H1 (cell line): ENCODE measurements at regions not wholly inside any gene's neighbourhood (a gene's known extent, or its start where the extent isn't known, plus 50 kb on each side); places are given as distances from the start of the nearest gene placed in this dataset.

Source experiments
- CTCF ChIA-PET: fragments of 300-600 bp; sonication (Branson Sonifier 250); formaldehyde crosslinking; loops from one replicate; lab custom pipeline; 2021; ENCODE audit not compliant: partially characterized antibody; lab: Charles Lee
- POLR2A ChIA-PET: fragments of 300-600 bp; sonication (Branson Sonifier 250); formaldehyde crosslinking; loops from one replicate; lab custom pipeline; 2021; ENCODE audit warnings: inconsistent platforms; ENCODE audit not compliant: partially characterized antibody; lab: Charles Lee
- DNase-seq, 2 experiments: peaks; one replicate each; pipeline versions ENCODE4 v3.0.0 to v3.0.0-alpha.2; 2010 to 2022; ENCODE audit warnings: low spot score in 2 of 2, low read depth in 1 of 2, mixed read lengths in 1 of 2
- FAIRE-seq: peaks from 2 replicates; lab custom pipeline; 2011; peaks lifted over from hg19 to GRCh38; lab: Jason Lieb, UNC
- H2AFZ ChIP-seq: 2 replicates; pipeline ENCODE4 v1.8.1; 2012; ENCODE audit warnings: low read length, inconsistent platforms
- H2AK5ac ChIP-seq: 2 replicates; pipeline ENCODE4 v1.6.1; 2013; ENCODE audit warnings: low read depth, low read length
- H2BK120ac ChIP-seq: replicated peaks from 2 replicates; pipeline ENCODE3; 2013; ENCODE audit warnings: low read depth, low read length, inconsistent platforms
- H2BK12ac ChIP-seq: 2 replicates; pipeline ENCODE4 v1.6.1; 2013; ENCODE audit warnings: low read depth, low read length
- H2BK15ac ChIP-seq: 2 replicates; pipeline ENCODE4 v1.6.1; 2013; ENCODE audit warnings: low read length
- H2BK20ac ChIP-seq: 2 replicates; pipeline ENCODE4 v1.6.1; 2013; ENCODE audit warnings: low read length
- H2BK5ac ChIP-seq: 2 replicates; pipeline ENCODE4 v1.6.1; 2013; ENCODE audit warnings: low read depth, low read length
- H3K14ac ChIP-seq: 2 replicates; pipeline ENCODE4 v1.6.1; 2013; ENCODE audit warnings: inconsistent platforms; ENCODE audit not compliant: insufficient read length
- H3K18ac ChIP-seq: 2 replicates; pipeline ENCODE4 v1.6.1; 2013; ENCODE audit warnings: low read length; ENCODE audit errors: extremely low read depth
- H3K23ac ChIP-seq: 2 replicates; pipeline ENCODE4 v1.6.1; 2013; ENCODE audit warnings: inconsistent platforms; ENCODE audit not compliant: insufficient read length
- H3K23me2 ChIP-seq: 2 replicates; pipeline ENCODE4 v1.6.1; 2013; ENCODE audit warnings: low read depth, low read length
- H3K27ac ChIP-seq: 2 replicates; pipeline ENCODE4 v1.6.1; 2011; ENCODE audit warnings: low read depth, low read length, inconsistent platforms
- H3K27me3 ChIP-seq, 4 experiments: replicated peaks in 1 of 4; 1 replicate in 1 of 4; 2 replicates in 3 of 4; pipeline versions ENCODE4 v1.6.1 to v1.8.1; 2011 to 2013; ENCODE audit warnings: low read length in 3 of 4, mild to moderate bottlenecking in 3 of 4, inconsistent platforms in 2 of 4, mixed read lengths in 2 of 4, moderate library complexity in 1 of 4; ENCODE audit not compliant: control insufficient read depth in 3 of 4, insufficient read depth in 3 of 4; ENCODE audit errors: extremely low read depth in 1 of 4
- H3K36me3 ChIP-seq, 4 experiments: 2 replicates each; pipeline versions ENCODE4 v1.6.1 to v1.8.1; 2011 to 2013; ENCODE audit warnings: mild to moderate bottlenecking in 4 of 4, low read length in 3 of 4, moderate library complexity in 2 of 4, control low read depth in 1 of 4, inconsistent platforms in 1 of 4; ENCODE audit not compliant: insufficient read depth in 4 of 4, control insufficient read depth in 2 of 4
- H3K4ac ChIP-seq: replicated peaks from 2 replicates; pipeline ENCODE3; 2013; ENCODE audit warnings: low read length, low read depth, mixed read lengths, inconsistent platforms; ENCODE audit not compliant: insufficient read length
- H3K4me1 ChIP-seq, 4 experiments: replicated peaks in 1 of 4; 1 replicate in 1 of 4; 2 replicates in 3 of 4; pipeline versions ENCODE4 v1.6.1 to v1.8.1; 2011 to 2013; ENCODE audit warnings: low read length in 3 of 4, inconsistent platforms in 2 of 4, mixed read lengths in 1 of 4; ENCODE audit not compliant: insufficient read depth in 4 of 4, control insufficient read depth in 3 of 4
- H3K4me2 ChIP-seq, 2 experiments: 2 replicates each; pipeline versions ENCODE4 v1.6.1 to v1.8.1; 2011 to 2013; ENCODE audit warnings: low read depth in 2 of 2, low read length in 2 of 2, control low read depth in 1 of 2, inconsistent platforms in 1 of 2, mild to moderate bottlenecking in 1 of 2; ENCODE audit not compliant: insufficient read depth in 1 of 2
- H3K4me3 ChIP-seq, 4 experiments: fragments of 200-600, 300-600 bp in 1 of 4; sonication (generic), shearing (Covaris generic), sonication (Bioruptor Twin) in 1 of 4; 2 replicates each; pipeline versions ENCODE4 v1.5.1 to v1.8.1; 2011 to 2016; ENCODE audit warnings: low read length in 4 of 4, low read depth in 3 of 4, control low read depth in 2 of 4, inconsistent platforms in 2 of 4, mild to moderate bottlenecking in 2 of 4, mixed read lengths in 1 of 4, moderate library complexity in 1 of 4; ENCODE audit not compliant: insufficient read depth in 2 of 4; ENCODE audit errors: extremely low read depth in 1 of 4
- H3K56ac ChIP-seq: replicated peaks from 2 replicates; pipeline ENCODE3; 2013; ENCODE audit warnings: low read depth, mild to moderate bottlenecking, mixed read lengths, low read length, inconsistent platforms; ENCODE audit not compliant: insufficient read length
- H3K79me1 ChIP-seq: 2 replicates; pipeline ENCODE4 v1.6.1; 2013; ENCODE audit warnings: low read depth, low read length, control low read depth
- H3K79me2 ChIP-seq, 2 experiments: 2 replicates each; pipeline versions ENCODE4 v1.6.1 to v1.8.1; 2012 to 2013; ENCODE audit warnings: low read length in 2 of 2, mild to moderate bottlenecking in 2 of 2, inconsistent platforms in 1 of 2; ENCODE audit not compliant: insufficient read depth in 2 of 2, control insufficient read depth in 1 of 2
- H3K9ac ChIP-seq, 4 experiments: replicated peaks in 1 of 4; 1 replicate in 1 of 4; 2 replicates in 3 of 4; pipeline versions ENCODE4 v1.6.1 to v1.8.1; 2011 to 2013; ENCODE audit warnings: low read depth in 3 of 4, low read length in 3 of 4, control low read depth in 2 of 4, mild to moderate bottlenecking in 2 of 4, moderate library complexity in 2 of 4, inconsistent platforms in 1 of 4; ENCODE audit errors: extremely low read depth in 1 of 4
- H3K9me3 ChIP-seq, 2 experiments: 2 replicates each; pipeline versions ENCODE4 v1.6.1 to v1.8.1; 2012 to 2013; ENCODE audit warnings: mild to moderate bottlenecking in 2 of 2, moderate library complexity in 2 of 2, control low read depth in 1 of 2, inconsistent platforms in 1 of 2, low read depth in 1 of 2, low read length in 1 of 2, mixed read lengths in 1 of 2; ENCODE audit not compliant: insufficient read depth in 2 of 2
- H4K20me1 ChIP-seq, 2 experiments: replicated peaks in 1 of 2; 2 replicates each; pipeline versions ENCODE3 to v1.8.1; 2011 to 2013; ENCODE audit warnings: inconsistent platforms in 2 of 2, low read length in 2 of 2, mild to moderate bottlenecking in 1 of 2; ENCODE audit not compliant: insufficient read depth in 2 of 2, control insufficient read depth in 1 of 2
- H4K5ac ChIP-seq: 2 replicates; pipeline ENCODE4 v1.6.1; 2013; ENCODE audit warnings: low read length, low read depth, mixed read lengths, inconsistent platforms; ENCODE audit not compliant: insufficient read length
- H4K8ac ChIP-seq: 2 replicates; pipeline ENCODE4 v1.8.0; 2013; ENCODE audit warnings: mild to moderate bottlenecking, moderate library complexity, low read length, inconsistent platforms; ENCODE audit not compliant: insufficient read depth; ENCODE audit errors: extremely low read depth
- H4K91ac ChIP-seq: replicated peaks from 2 replicates; pipeline ENCODE3; 2013; ENCODE audit warnings: low read length, mixed read lengths, inconsistent platforms; ENCODE audit not compliant: insufficient read length
- ASH2L ChIP-seq: fragments of 200-600, 300-600 bp; sonication (generic); IDR thresholded peaks from one replicate; pipeline ENCODE4 v1.7.1; 2017; ENCODE audit warnings: low read length
- BCL11A ChIP-seq, 2 experiments: IDR thresholded peaks; one replicate each; pipeline ENCODE4 v1.6.1; 2011; ENCODE audit warnings: low read depth in 2 of 2, low read length in 2 of 2, mild to moderate bottlenecking in 2 of 2
- CHD1 ChIP-seq: IDR thresholded peaks from 2 replicates; pipeline ENCODE4 v1.6.1; 2012; ENCODE audit warnings: low read depth, low read length, improper control_type of control experiment
- JUND ChIP-seq: IDR thresholded peaks from 2 replicates; pipeline ENCODE4 v1.6.1; 2011; ENCODE audit warnings: mild to moderate bottlenecking, improper control_type of control experiment, low read length
- KDM1A ChIP-seq: fragments of 200-600, 300-600 bp; sonication (generic); IDR thresholded peaks from 2 replicates; pipeline ENCODE4 v1.7.1; 2016; ENCODE audit warnings: mild to moderate bottlenecking, low read length, borderline replicate concordance
- POLR2A ChIP-seq, 2 experiments: IDR thresholded peaks; 1 replicate in 1 of 2; 2 replicates in 1 of 2; pipeline ENCODE4 v1.6.1; 2011; ENCODE audit warnings: low read depth in 2 of 2, low read length in 2 of 2, mild to moderate bottlenecking in 2 of 2; ENCODE audit errors: control extremely low read depth in 1 of 2
- RBBP5 ChIP-seq: IDR thresholded peaks from 2 replicates; pipeline ENCODE4 v1.7.1; 2012; ENCODE audit warnings: low read depth, mild to moderate bottlenecking, inconsistent platforms, low read length, moderate library complexity, borderline replicate concordance
- SIN3A ChIP-seq, 2 experiments: IDR thresholded peaks in 1 of 2; conservative IDR thresholded peaks in 1 of 2; 2 replicates each; pipeline ENCODE4 v1.6.1; 2011 to 2012; ENCODE audit warnings: low read length in 2 of 2, improper control_type of control experiment in 1 of 2, low read depth in 1 of 2, mild to moderate bottlenecking in 1 of 2
- SP1 ChIP-seq: IDR thresholded peaks from 2 replicates; pipeline ENCODE4 v1.6.1; 2011; ENCODE audit warnings: low read depth, low read length
- SUZ12 ChIP-seq: fragments of 200-600 bp; sonication (generic); IDR thresholded peaks from 2 replicates; pipeline ENCODE4 v1.6.1; 2012; ENCODE audit warnings: mild to moderate bottlenecking, inconsistent platforms, low read length, moderate library complexity, mixed read lengths
- TAF1 ChIP-seq: IDR thresholded peaks from 2 replicates; pipeline ENCODE4 v1.6.1; 2011; ENCODE audit warnings: mild to moderate bottlenecking, low read depth, low read length
- WGBS, 2 experiments: shearing (Covaris generic) in 1 of 2; methylation state at CpG; one replicate each; pipeline versions ENCODE4 v1.1.6 to v1.1.7; 2013 to 2015; ENCODE audit warnings: low lambda C conversion rate in 2 of 2, mixed read lengths in 2 of 2, inconsistent platforms in 1 of 2, low coverage in 1 of 2, missing lambda C conversion rate in 1 of 2; ENCODE audit not compliant: insufficient replicate concordance in 2 of 2, insufficient coverage in 1 of 2, insufficient read length in 1 of 2; ENCODE audit errors: extremely low coverage in 1 of 2, missing lambda C conversion rate in 1 of 2; 5-methylcytosine and 5-hydroxymethylcytosine counted together
- TF ChIP-seq, protein P1 (sequence below): IDR thresholded peaks from 2 replicates; pipeline ENCODE4 v1.6.1; 2012; ENCODE audit warnings: inconsistent platforms
- TF ChIP-seq, protein P2 (sequence below): IDR thresholded peaks from 2 replicates; pipeline ENCODE4 v1.6.1; 2011; ENCODE audit warnings: low read depth, mild to moderate bottlenecking, low read length; ENCODE audit not compliant: insufficient read depth

DNA sequence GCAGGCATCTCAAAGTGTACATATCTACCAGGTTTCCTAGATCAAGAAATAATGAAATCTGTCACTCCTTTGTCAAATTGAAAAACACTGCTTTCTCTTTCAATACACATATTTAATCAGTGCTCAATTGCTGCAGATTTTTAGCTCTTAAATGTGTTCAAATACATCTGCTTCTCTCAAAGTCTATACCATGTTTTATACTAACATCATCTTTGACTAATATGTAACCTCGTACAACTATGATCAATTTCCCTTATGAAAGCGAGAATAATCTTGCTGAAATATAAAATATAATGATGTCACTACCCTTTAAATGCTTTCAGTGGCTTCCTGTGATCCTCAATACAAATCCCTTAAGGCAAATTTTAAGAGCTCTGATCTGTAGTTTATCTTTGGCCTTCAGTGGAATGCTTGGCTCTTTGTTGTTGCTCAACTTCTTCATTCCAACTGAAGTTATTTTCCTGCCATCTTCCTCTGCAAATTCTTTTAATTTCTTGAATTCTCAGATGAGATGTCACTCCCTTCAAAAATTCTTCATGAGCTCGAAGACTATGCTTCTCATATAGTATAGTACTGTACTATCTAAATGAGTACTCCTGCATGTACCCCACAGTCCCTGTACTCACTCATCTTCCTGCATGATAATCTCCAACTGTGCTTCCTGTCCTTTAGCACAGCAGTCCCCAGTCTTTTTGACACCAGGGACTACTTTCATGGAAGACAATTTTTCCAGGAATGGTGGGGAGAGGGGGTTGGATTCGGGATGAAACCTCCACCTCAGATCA, 545.1 kb upstream of the GJE1 start:
- POLR2A ChIA-PET = no interaction called here
- Histone ChIP-seq H3K79me2 (no peaks in the 10 kb centered on the region), H3K23me2 (no peaks in the 10 kb centered on the region), H2BK15ac (no peak overlapping the region), H3K4me1 (no peaks in the 10 kb centered on the region), H3K23ac (no peak overlapping the region), H4K5ac (no peak overlapping the region), H3K4me3 (no peak overlapping the region), H2BK5ac (no peak overlapping the region), H2BK120ac (no peak overlapping the region), H3K14ac (no peak overlapping the region), H3K4ac (no peak overlapping the region), H2BK20ac (no peak overlapping the region), H3K27me3 (no peaks in the 10 kb centered on the region), H4K20me1 (no peaks in the 10 kb centered on the region), H2BK12ac (no peak overlapping the region), H3K36me3 (no peaks in the 10 kb centered on the region), H3K79me1 (no peaks in the 10 kb centered on the region), H3K27ac (no peak overlapping the region), H3K9me3 (0 out of 4 replicates have a peak, but pooled peaks cover 0 to 5% of the 10 kb centered on the region in 2 experiments), H3K18ac (no peak overlapping the region), H3K56ac (no peak overlapping the region), H2AK5ac (no peak overlapping the region), H4K91ac (no peak overlapping the region), H3K4me2 (no peak overlapping the region), H4K8ac (no peak overlapping the region), H3K9ac (no peak overlapping the region), H2AFZ (no peak overlapping the region)
- DNase-seq (no peak), FAIRE-seq (no peak)
- 92% methylated on average over 4 of the region's 4 CpGs; no CpG with 5 or more reads in 1 of the 2 experiments for WGBS, 2 experiments
- CTCF ChIA-PET = no interaction called here
- TF ChIP-seq, protein P1, sequence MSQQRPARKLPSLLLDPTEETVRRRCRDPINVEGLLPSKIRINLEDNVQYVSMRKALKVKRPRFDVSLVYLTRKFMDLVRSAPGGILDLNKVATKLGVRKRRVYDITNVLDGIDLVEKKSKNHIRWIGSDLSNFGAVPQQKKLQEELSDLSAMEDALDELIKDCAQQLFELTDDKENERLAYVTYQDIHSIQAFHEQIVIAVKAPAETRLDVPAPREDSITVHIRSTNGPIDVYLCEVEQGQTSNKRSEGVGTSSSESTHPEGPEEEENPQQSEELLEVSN = no peak
- TF ChIP-seq RBBP5 = no peak
- no peak for TF ChIP-seq BCL11A (IDR thresholded peaks at IDR 0.05; ENCODE audit: low read depth in 2 of 2, low read length in 2 of 2)
- TF ChIP-seq, protein P2, sequence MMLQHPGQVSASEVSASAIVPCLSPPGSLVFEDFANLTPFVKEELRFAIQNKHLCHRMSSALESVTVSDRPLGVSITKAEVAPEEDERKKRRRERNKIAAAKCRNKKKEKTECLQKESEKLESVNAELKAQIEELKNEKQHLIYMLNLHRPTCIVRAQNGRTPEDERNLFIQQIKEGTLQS = no peak
- TF ChIP-seq SIN3A (conservative IDR thresholded peaks at IDR 0.05 in 1 of 2, IDR thresholded peaks at IDR 0.05 in 1 of 2; ENCODE audit: low read depth in 1 of 2, low read length in 2 of 2) = no peak
- TF ChIP-seq JUND = no peak
- TF ChIP-seq POLR2A (IDR thresholded peaks at IDR 0.05; ENCODE audit: control extremely low read depth in 1 of 2, low read depth in 2 of 2, low read length in 2 of 2) = no peak
- TF ChIP-seq SUZ12 = no peak
- TF ChIP-seq CHD1 = no peak
- no peak for TF ChIP-seq ASH2L
- TF ChIP-seq SP1 = no peak
- no peak for TF ChIP-seq TAF1
- TF ChIP-seq KDM1A = no peak
